ENCODE measurements at regions not wholly inside any gene's neighbourhood (a gene's known extent, or its start where the extent isn't known, plus 50 kb on each side); places are given as distances from the start of the nearest gene placed in this dataset.

DNA sequence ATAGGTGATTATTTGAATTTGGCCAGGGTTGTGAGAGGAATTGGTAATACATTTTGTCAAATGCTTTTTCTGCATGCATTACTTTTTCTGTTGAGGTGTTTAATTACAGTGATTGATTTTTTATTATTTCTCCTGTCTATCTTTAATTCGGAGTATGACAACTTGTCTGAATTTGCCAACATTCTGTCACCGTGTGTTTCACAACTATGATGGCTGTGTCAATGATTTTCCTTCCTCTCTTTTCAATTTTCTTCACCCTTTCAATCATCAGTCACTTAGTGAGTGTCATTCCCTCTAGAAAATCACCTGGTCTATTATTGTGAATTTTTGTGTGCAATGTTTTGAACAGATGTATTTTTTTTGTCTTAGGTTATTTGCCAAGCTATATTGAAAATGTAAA is 1221.4 kb upstream of the CDH18 start:
- Histone ChIP-seq H2AFZ (ENCODE audit: low read depth, low read length) (no peak overlapping the region), H3K27me3 (ENCODE audit: insufficient read depth, low read length, poor library complexity) (no peaks in the 10 kb centered on the region), H3K27ac (ENCODE audit: low read length) (no peak overlapping the region), H4K20me1 (ENCODE audit: insufficient read depth, low read length) (no peaks in the 10 kb centered on the region), H3K4me3 (ENCODE audit: low read depth in 1 of 2, low read length in 2 of 2) (no peak overlapping the region), H3K4me2 (ENCODE audit: insufficient read depth, low read length) (no peak overlapping the region), H3K9me3 (ENCODE audit: insufficient read depth, low read length, severe bottlenecking) (no peaks in the 10 kb centered on the region), H3K9ac (ENCODE audit: low read depth, low read length) (no peak overlapping the region), H3K36me3 (ENCODE audit: insufficient read depth, low read length) (no peaks in the 10 kb centered on the region), H3K4me1 (ENCODE audit: insufficient read depth, low read length) (no peaks in the 10 kb centered on the region), H3K79me2 (ENCODE audit: insufficient read depth, low read length) (no peaks in the 10 kb centered on the region)
- DNase-seq: no peak
- TF ChIP-seq, protein P1, sequence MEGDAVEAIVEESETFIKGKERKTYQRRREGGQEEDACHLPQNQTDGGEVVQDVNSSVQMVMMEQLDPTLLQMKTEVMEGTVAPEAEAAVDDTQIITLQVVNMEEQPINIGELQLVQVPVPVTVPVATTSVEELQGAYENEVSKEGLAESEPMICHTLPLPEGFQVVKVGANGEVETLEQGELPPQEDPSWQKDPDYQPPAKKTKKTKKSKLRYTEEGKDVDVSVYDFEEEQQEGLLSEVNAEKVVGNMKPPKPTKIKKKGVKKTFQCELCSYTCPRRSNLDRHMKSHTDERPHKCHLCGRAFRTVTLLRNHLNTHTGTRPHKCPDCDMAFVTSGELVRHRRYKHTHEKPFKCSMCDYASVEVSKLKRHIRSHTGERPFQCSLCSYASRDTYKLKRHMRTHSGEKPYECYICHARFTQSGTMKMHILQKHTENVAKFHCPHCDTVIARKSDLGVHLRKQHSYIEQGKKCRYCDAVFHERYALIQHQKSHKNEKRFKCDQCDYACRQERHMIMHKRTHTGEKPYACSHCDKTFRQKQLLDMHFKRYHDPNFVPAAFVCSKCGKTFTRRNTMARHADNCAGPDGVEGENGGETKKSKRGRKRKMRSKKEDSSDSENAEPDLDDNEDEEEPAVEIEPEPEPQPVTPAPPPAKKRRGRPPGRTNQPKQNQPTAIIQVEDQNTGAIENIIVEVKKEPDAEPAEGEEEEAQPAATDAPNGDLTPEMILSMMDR (IDR thresholded peaks at IDR 0.05; ENCODE audit: borderline replicate concordance, extremely low read depth, low read length, poor library complexity, severe bottlenecking): no peak
- no peak for TF ChIP-seq EZH2 (IDR thresholded peaks at IDR 0.05; ENCODE audit: borderline replicate concordance, low read depth, low read length, severe bottlenecking)
- no peak for ATAC-seq (ENCODE audit: insufficient read depth, low read depth)

GRCh38 chr5:21199087-21199486 is 1211.1 kb upstream of the CDH18 start:
- Histone ChIP-seq H3K9ac (ENCODE audit: low read depth, low read length) (no peak overlapping the region), H3K4me3 (ENCODE audit: low read depth in 1 of 2, low read length in 2 of 2) (no peak overlapping the region), H3K27me3 (ENCODE audit: insufficient read depth, low read length, poor library complexity) (no peaks in the 10 kb centered on the region), H3K4me1 (ENCODE audit: insufficient read depth, low read length) (no peaks in the 10 kb centered on the region), H3K9me3 (ENCODE audit: insufficient read depth, low read length, severe bottlenecking) (no peaks in the 10 kb centered on the region), H2AFZ (ENCODE audit: low read depth, low read length) (no peak overlapping the region), H3K36me3 (ENCODE audit: insufficient read depth, low read length) (no peaks in the 10 kb centered on the region), H4K20me1 (ENCODE audit: insufficient read depth, low read length) (no peaks in the 10 kb centered on the region), H3K27ac (ENCODE audit: low read length) (no peak overlapping the region), H3K79me2 (ENCODE audit: insufficient read depth, low read length) (no peaks in the 10 kb centered on the region), H3K4me2 (ENCODE audit: insufficient read depth, low read length) (no peak overlapping the region)
- TF ChIP-seq, protein P1 (IDR thresholded peaks at IDR 0.05; ENCODE audit: borderline replicate concordance, extremely low read depth, low read length, poor library complexity, severe bottlenecking): no peak
- ATAC-seq (ENCODE audit: insufficient read depth, low read depth) (no peak), DNase-seq (no peak)

DNA sequence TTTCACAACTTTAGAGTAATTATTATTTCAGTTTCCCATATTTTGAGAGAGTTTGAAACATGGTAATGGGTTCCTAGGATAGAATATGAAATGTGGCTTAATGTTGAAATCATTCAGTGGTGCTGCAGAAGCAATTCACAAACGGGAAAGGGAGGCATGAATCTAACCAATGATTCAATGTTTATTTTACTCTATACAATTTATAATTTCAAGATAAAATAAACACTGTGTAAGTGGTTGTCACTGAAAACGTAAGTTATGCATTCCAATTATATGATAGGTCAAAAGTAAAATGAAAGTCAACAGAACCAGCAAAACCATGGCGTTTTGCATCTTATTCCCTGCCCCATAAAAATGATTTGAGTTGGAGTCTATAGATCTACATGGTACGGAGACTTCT is 1207.1 kb upstream of the CDH18 start:
- Histone ChIP-seq H3K4me3 (ENCODE audit: low read depth in 1 of 2, low read length in 2 of 2) (no peak overlapping the region), H3K36me3 (ENCODE audit: insufficient read depth, low read length) (no peaks in the 10 kb centered on the region), H3K27ac (ENCODE audit: low read length) (no peak overlapping the region), H3K27me3 (ENCODE audit: insufficient read depth, low read length, poor library complexity) (no peaks in the 10 kb centered on the region), H3K9ac (ENCODE audit: low read depth, low read length) (no peak overlapping the region), H2AFZ (ENCODE audit: low read depth, low read length) (no peak overlapping the region), H3K4me1 (ENCODE audit: insufficient read depth, low read length) (no peaks in the 10 kb centered on the region), H3K9me3 (ENCODE audit: insufficient read depth, low read length, severe bottlenecking) (no peaks in the 10 kb centered on the region), H3K4me2 (ENCODE audit: insufficient read depth, low read length) (no peak overlapping the region), H3K79me2 (ENCODE audit: insufficient read depth, low read length) (no peaks in the 10 kb centered on the region), H4K20me1 (ENCODE audit: insufficient read depth, low read length) (no peaks in the 10 kb centered on the region)
- DNase-seq (no peak), ATAC-seq (ENCODE audit: insufficient read depth, low read depth) (no peak)
- TF ChIP-seq, protein P1 (IDR thresholded peaks at IDR 0.05; ENCODE audit: borderline replicate concordance, extremely low read depth, low read length, poor library complexity, severe bottlenecking): no peak
- no peak for TF ChIP-seq EZH2 (IDR thresholded peaks at IDR 0.05; ENCODE audit: borderline replicate concordance, low read depth, low read length, severe bottlenecking)

GRCh38 chr5:21185536-21185935 is 1197.5 kb upstream of the CDH18 start:
- no peak for TF ChIP-seq EZH2 (IDR thresholded peaks at IDR 0.05; ENCODE audit: borderline replicate concordance, low read depth, low read length, severe bottlenecking)
- TF ChIP-seq, protein P1 (IDR thresholded peaks at IDR 0.05; ENCODE audit: borderline replicate concordance, extremely low read depth, low read length, poor library complexity, severe bottlenecking): no peak
- no peaks in the 10 kb centered on the region for H3K27me3 ChIP-seq (ENCODE audit: insufficient read depth, low read length, poor library complexity)
- no peak overlapping the region for H3K4me2 ChIP-seq (ENCODE audit: insufficient read depth, low read length)
- no peak overlapping the region for H2AFZ ChIP-seq (ENCODE audit: low read depth, low read length)
- no peaks in the 10 kb centered on the region for H3K36me3 ChIP-seq (ENCODE audit: insufficient read depth, low read length)
- H3K9ac ChIP-seq (ENCODE audit: low read depth, low read length): no peak overlapping the region
- H3K27ac ChIP-seq (ENCODE audit: low read length): no peak overlapping the region
- H3K79me2 ChIP-seq (ENCODE audit: insufficient read depth, low read length): no peaks in the 10 kb centered on the region
- H3K4me1 ChIP-seq (ENCODE audit: insufficient read depth, low read length): no peaks in the 10 kb centered on the region
- H4K20me1 ChIP-seq (ENCODE audit: insufficient read depth, low read length): no peaks in the 10 kb centered on the region
- ATAC-seq (ENCODE audit: insufficient read depth, low read depth) (no peak), DNase-seq (no peak)
- H3K4me3 ChIP-seq (ENCODE audit: low read depth in 1 of 2, low read length in 2 of 2): no peak overlapping the region
- H3K9me3 ChIP-seq (ENCODE audit: insufficient read depth, low read length, severe bottlenecking): no peaks in the 10 kb centered on the region

Data from DND-41 (cell line).